ENCODE measurements at regions not wholly inside any gene's neighbourhood (a gene's known extent, or its start where the extent isn't known, plus 50 kb on each side); places are given as distances from the start of the nearest gene placed in this dataset.

DNA sequence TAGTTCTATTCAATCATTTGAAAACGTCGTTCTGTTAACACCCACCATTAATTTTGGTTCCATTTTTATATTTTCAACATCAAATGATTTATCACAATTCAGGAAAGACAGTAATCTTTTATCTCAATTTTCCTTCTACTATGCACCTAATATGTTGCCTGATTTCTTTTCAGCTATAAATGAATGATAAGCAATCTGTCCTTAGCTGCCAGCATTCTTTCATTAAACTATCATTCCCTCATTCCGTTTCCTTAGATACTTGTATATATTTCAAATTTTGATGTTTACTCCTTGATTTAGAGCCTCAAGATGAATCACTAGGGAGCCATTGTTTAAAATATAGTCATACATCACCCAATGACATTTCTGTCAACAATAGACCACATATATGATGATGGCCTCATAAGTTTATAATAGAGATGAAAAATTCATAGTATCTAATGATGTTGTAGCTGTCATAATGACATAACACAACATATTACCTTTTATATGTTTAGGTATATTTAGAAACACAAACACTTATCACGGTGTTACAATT lies 661.7 kb downstream of the IPMK start:
- BruUV-seq (replicated peaks): no TSS peak
- no peaks in the 10 kb centered on the region for H3K27me3 ChIP-seq (replicated peaks; ENCODE audit: insufficient read depth, low read depth, low read length, poor library complexity)
- ChIA-PET CTCF (no interaction called here), POLR2A (ENCODE audit: low non-redundant PET) (no interaction called here)
- H3K36me3 ChIP-seq (ENCODE audit: insufficient read depth, low read length, poor library complexity, severe bottlenecking): no peaks in the 10 kb centered on the region
- H3K4me3 ChIP-seq (ENCODE audit: low read depth, low read length, poor library complexity, severe bottlenecking): no peak overlapping the region
- H3K9me3 ChIP-seq (ENCODE audit: low read depth, low read length, poor library complexity, severe bottlenecking): no peaks in the 10 kb centered on the region
- intact Hi-C loops (cut with micrococcal nuclease; ENCODE audit: unreplicated experiment): no loop called here
- no peak overlapping the region for H3K27ac ChIP-seq (ENCODE audit: low read depth, low read length, poor library complexity, severe bottlenecking)
- no peaks in the 10 kb centered on the region for H3K4me1 ChIP-seq (ENCODE audit: insufficient read depth, low read length, poor library complexity, severe bottlenecking)
- DNase-seq (ENCODE audit: low spot score): no peak
- TF ChIP-seq, protein P1, sequence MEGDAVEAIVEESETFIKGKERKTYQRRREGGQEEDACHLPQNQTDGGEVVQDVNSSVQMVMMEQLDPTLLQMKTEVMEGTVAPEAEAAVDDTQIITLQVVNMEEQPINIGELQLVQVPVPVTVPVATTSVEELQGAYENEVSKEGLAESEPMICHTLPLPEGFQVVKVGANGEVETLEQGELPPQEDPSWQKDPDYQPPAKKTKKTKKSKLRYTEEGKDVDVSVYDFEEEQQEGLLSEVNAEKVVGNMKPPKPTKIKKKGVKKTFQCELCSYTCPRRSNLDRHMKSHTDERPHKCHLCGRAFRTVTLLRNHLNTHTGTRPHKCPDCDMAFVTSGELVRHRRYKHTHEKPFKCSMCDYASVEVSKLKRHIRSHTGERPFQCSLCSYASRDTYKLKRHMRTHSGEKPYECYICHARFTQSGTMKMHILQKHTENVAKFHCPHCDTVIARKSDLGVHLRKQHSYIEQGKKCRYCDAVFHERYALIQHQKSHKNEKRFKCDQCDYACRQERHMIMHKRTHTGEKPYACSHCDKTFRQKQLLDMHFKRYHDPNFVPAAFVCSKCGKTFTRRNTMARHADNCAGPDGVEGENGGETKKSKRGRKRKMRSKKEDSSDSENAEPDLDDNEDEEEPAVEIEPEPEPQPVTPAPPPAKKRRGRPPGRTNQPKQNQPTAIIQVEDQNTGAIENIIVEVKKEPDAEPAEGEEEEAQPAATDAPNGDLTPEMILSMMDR (conservative IDR thresholded peaks at IDR 0.05; ENCODE audit: low read depth, low read length): no peak
- TF ChIP-seq EZH2 (IDR thresholded peaks at IDR 0.05; ENCODE audit: borderline replicate concordance, low read depth, low read length, poor library complexity, severe bottlenecking): no peak

DNA sequence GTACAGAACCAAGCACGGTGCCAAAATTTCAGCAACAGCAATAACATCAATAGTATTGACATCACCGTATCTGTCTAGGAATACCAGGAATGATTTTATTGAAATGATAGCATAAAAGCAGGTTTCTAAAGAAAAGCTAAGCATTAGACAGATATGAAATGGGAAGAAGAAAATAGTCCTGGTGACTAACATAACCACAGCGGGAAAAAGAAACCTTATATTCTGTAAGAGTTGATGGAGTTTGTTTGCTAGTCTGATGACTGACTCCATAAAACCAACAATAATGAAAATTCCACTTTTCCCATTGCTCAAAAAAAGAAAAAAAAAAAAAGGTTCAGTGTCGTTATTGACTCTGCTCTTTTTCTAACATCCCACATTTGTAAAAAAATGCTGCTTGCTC lies 668.3 kb downstream of the IPMK start:
- Histone ChIP-seq H3K9me3 (ENCODE audit: low read depth, low read length, poor library complexity, severe bottlenecking) (no peaks in the 10 kb centered on the region), H3K4me3 (ENCODE audit: low read depth, low read length, poor library complexity, severe bottlenecking) (no peak overlapping the region), H3K4me1 (ENCODE audit: insufficient read depth, low read length, poor library complexity, severe bottlenecking) (no peaks in the 10 kb centered on the region), H3K27me3 (replicated peaks; ENCODE audit: insufficient read depth, low read depth, low read length, poor library complexity) (no peaks in the 10 kb centered on the region), H3K36me3 (ENCODE audit: insufficient read depth, low read length, poor library complexity, severe bottlenecking) (no peaks in the 10 kb centered on the region), H3K27ac (ENCODE audit: low read depth, low read length, poor library complexity, severe bottlenecking) (no peak overlapping the region)
- intact Hi-C loops (cut with micrococcal nuclease; ENCODE audit: unreplicated experiment): no loop called here
- ChIA-PET CTCF (no interaction called here), POLR2A (ENCODE audit: low non-redundant PET) (no interaction called here)
- BruUV-seq (replicated peaks): no TSS peak
- no peak for DNase-seq (ENCODE audit: low spot score)
- no peak for TF ChIP-seq EZH2 (IDR thresholded peaks at IDR 0.05; ENCODE audit: borderline replicate concordance, low read depth, low read length, poor library complexity, severe bottlenecking)

DNA sequence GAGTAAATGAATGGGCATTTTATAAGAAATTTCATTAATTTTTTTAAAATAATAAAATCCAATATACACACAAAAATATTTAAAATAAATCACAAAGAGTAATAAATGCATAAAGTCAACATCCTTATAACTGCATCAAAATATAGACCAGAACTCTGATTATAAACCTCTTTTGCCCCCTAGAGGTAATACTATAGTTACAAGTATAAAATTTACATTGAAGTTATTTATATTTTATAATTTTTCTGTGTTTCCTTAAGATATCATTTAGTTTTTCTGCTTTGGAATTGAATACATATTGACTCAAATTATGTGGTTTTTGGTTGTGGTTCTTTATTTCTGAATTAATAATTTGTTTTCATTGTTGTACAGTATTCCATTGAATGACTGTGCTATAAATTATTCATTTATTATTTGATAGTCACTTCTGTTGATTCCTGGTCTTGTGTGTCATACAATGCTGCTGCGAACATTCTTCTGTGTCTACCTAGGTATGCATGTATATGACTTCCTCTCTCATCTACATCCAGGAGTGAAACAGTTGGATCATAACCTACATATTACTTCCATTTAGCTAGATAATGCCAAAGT lies 673.6 kb downstream of the IPMK start:
- no peak overlapping the region for H3K27ac ChIP-seq (ENCODE audit: low read depth, low read length, poor library complexity, severe bottlenecking)
- intact Hi-C loops (cut with micrococcal nuclease; ENCODE audit: unreplicated experiment): no loop called here
- no peaks in the 10 kb centered on the region for H3K36me3 ChIP-seq (ENCODE audit: insufficient read depth, low read length, poor library complexity, severe bottlenecking)
- no TSS peak for BruUV-seq (replicated peaks)
- TF ChIP-seq EZH2 (IDR thresholded peaks at IDR 0.05; ENCODE audit: borderline replicate concordance, low read depth, low read length, poor library complexity, severe bottlenecking): no peak
- TF ChIP-seq, protein P1 (conservative IDR thresholded peaks at IDR 0.05; ENCODE audit: low read depth, low read length): peak; percentile 24; the same call in 1 of the 2 replicates
- H3K4me1 ChIP-seq (ENCODE audit: insufficient read depth, low read length, poor library complexity, severe bottlenecking): no peaks in the 10 kb centered on the region
- H3K4me3 ChIP-seq (ENCODE audit: low read depth, low read length, poor library complexity, severe bottlenecking): no peak overlapping the region
- DNase-seq (ENCODE audit: low spot score): no peak
- CTCF ChIA-PET: no interaction called here
- POLR2A ChIA-PET (ENCODE audit: low non-redundant PET): no interaction called here
- no peaks in the 10 kb centered on the region for H3K9me3 ChIP-seq (ENCODE audit: low read depth, low read length, poor library complexity, severe bottlenecking)
- no peaks in the 10 kb centered on the region for H3K27me3 ChIP-seq (replicated peaks; ENCODE audit: insufficient read depth, low read depth, low read length, poor library complexity)

DNA sequence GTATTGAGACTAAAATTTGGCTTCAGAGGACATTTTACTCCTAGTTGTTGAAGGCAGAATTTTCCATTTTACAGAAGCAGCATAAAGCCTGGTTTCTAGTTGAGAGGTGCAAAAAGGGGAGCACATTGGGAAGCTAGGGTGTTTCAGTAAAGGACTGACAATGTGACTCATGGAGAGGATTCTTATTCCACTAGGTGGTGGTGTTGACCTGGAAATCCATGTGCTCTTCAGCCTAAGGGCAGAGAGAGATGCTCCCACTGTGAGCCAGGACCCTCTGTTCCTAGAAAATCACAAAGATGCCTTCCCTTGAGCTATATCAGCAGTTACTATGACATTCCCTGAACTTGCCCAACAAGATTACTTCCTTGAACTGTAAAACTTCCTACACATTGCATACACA lies 687.8 kb downstream of the IPMK start:
- ChIA-PET CTCF (no interaction called here), POLR2A (ENCODE audit: low non-redundant PET) (no interaction called here)
- Histone ChIP-seq H3K4me1 (ENCODE audit: insufficient read depth, low read length, poor library complexity, severe bottlenecking) (no peaks in the 10 kb centered on the region), H3K36me3 (ENCODE audit: insufficient read depth, low read length, poor library complexity, severe bottlenecking) (no peaks in the 10 kb centered on the region), H3K4me3 (ENCODE audit: low read depth, low read length, poor library complexity, severe bottlenecking) (no peak overlapping the region), H3K9me3 (ENCODE audit: low read depth, low read length, poor library complexity, severe bottlenecking) (peaks cover 28% of the 10 kb centered on the region), H3K27me3 (replicated peaks; ENCODE audit: insufficient read depth, low read depth, low read length, poor library complexity) (no peaks in the 10 kb centered on the region), H3K27ac (ENCODE audit: low read depth, low read length, poor library complexity, severe bottlenecking) (no peak overlapping the region)
- peak; percentile 3 for DNase-seq (ENCODE audit: low spot score)
- intact Hi-C loops (cut with micrococcal nuclease; ENCODE audit: unreplicated experiment): no loop called here
- TF ChIP-seq EZH2 (IDR thresholded peaks at IDR 0.05; ENCODE audit: borderline replicate concordance, low read depth, low read length, poor library complexity, severe bottlenecking): no peak
- TF ChIP-seq, protein P1 (conservative IDR thresholded peaks at IDR 0.05; ENCODE audit: low read depth, low read length): no peak
- BruUV-seq (replicated peaks): no TSS peak
